H9 (cell line): ENCODE measurements at regions not wholly inside any gene's neighbourhood (a gene's known extent, or its start where the extent isn't known, plus 50 kb on each side); places are given as distances from the start of the nearest gene placed in this dataset.

Experiments used
- DNase-seq: peaks from one replicate; pipeline ENCODE4 v3.0.0-alpha.2; 2017
- H2AFZ ChIP-seq: one replicate; pipeline ENCODE4 v1.6.1; 2013; ENCODE audit warnings: mild to moderate bottlenecking, low read length, control low read depth, moderate library complexity
- H2AK5ac ChIP-seq: 2 replicates; pipeline ENCODE4 v1.6.1; 2013; ENCODE audit warnings: low read length, control low read depth, mixed read lengths; ENCODE audit not compliant: insufficient read length
- H2BK120ac ChIP-seq: one replicate; pipeline ENCODE4 v1.6.1; 2013; ENCODE audit warnings: low read depth, mild to moderate bottlenecking, low read length, control low read depth, inconsistent platforms; ENCODE audit not compliant: poor library complexity, severe bottlenecking
- H2BK12ac ChIP-seq: 2 replicates; pipeline ENCODE4 v1.6.1; 2013; ENCODE audit warnings: low read length, control low read depth, mixed read lengths, low read depth; ENCODE audit not compliant: insufficient read length
- H2BK15ac ChIP-seq: 2 replicates; pipeline ENCODE4 v1.6.1; 2013; ENCODE audit warnings: low read depth, low read length, control low read depth
- H2BK20ac ChIP-seq: one replicate; pipeline ENCODE4 v1.6.1; 2013; ENCODE audit warnings: low read depth, mild to moderate bottlenecking, low read length, control low read depth, inconsistent platforms; ENCODE audit not compliant: poor library complexity, severe bottlenecking
- H2BK5ac ChIP-seq: 2 replicates; pipeline ENCODE4 v1.6.1; 2013; ENCODE audit warnings: low read length, control low read depth, mixed read lengths; ENCODE audit not compliant: insufficient read length
- H3K14ac ChIP-seq: 2 replicates; pipeline ENCODE4 v1.6.1; 2013; ENCODE audit warnings: low read length, control low read depth; ENCODE audit not compliant: insufficient read depth
- H3K18ac ChIP-seq: 2 replicates; pipeline ENCODE4 v1.6.1; 2013; ENCODE audit warnings: low read depth, mild to moderate bottlenecking, mixed read lengths, low read length, control low read depth; ENCODE audit not compliant: insufficient read length
- H3K23ac ChIP-seq: 2 replicates; pipeline ENCODE4 v1.6.1; 2013; ENCODE audit warnings: low read length, control low read depth, mixed read lengths, low read depth; ENCODE audit not compliant: insufficient read length
- H3K23me2 ChIP-seq: 2 replicates; pipeline ENCODE4 v1.6.1; 2013; ENCODE audit warnings: low read depth, mild to moderate bottlenecking, mixed read lengths, low read length, control low read depth; ENCODE audit not compliant: insufficient read length, poor library complexity, severe bottlenecking
- H3K27ac ChIP-seq: 2 replicates; pipeline ENCODE4 v1.5.1; 2013; ENCODE audit warnings: low read length, control low read depth, mixed read lengths, low read depth; ENCODE audit not compliant: insufficient read length
- H3K27me3 ChIP-seq: 2 replicates; pipeline ENCODE4 v1.6.1; 2013; ENCODE audit warnings: low read length, control low read depth, inconsistent platforms; ENCODE audit not compliant: insufficient read depth
- H3K4ac ChIP-seq: 2 replicates; pipeline ENCODE4 v1.6.1; 2013; ENCODE audit warnings: low read depth, mild to moderate bottlenecking, control low read depth, inconsistent platforms, low read length, moderate library complexity
- H3K4me1 ChIP-seq: 2 replicates; pipeline ENCODE4 v1.6.1; 2013; ENCODE audit warnings: low read length, control low read depth, inconsistent platforms; ENCODE audit not compliant: insufficient read depth
- H3K4me2 ChIP-seq: 2 replicates; pipeline ENCODE4 v1.6.1; 2013; ENCODE audit warnings: low read length, control low read depth, mixed read lengths; ENCODE audit not compliant: insufficient read length, insufficient read depth
- H3K56ac ChIP-seq: 2 replicates; pipeline ENCODE4 v1.6.1; 2013; ENCODE audit warnings: low read depth, mild to moderate bottlenecking, mixed read lengths, low read length, control low read depth; ENCODE audit not compliant: insufficient read length
- H3K79me1 ChIP-seq: 2 replicates; pipeline ENCODE4 v1.6.1; 2013; ENCODE audit warnings: low read depth, mild to moderate bottlenecking, moderate library complexity, low read length, control low read depth, inconsistent platforms; ENCODE audit not compliant: insufficient read depth, poor library complexity, severe bottlenecking
- H3K79me2 ChIP-seq: 2 replicates; pipeline ENCODE4 v1.6.1; 2013; ENCODE audit warnings: low read length, control low read depth, inconsistent platforms; ENCODE audit not compliant: insufficient read depth
- H3K9ac ChIP-seq: 2 replicates; pipeline ENCODE4 v1.6.1; 2013; ENCODE audit warnings: low read length, control low read depth, mixed read lengths; ENCODE audit not compliant: insufficient read length; ENCODE audit errors: extremely low read depth
- H3K9me3 ChIP-seq: one replicate; pipeline ENCODE4 v1.6.1; 2013; ENCODE audit warnings: low read depth, low read length, inconsistent platforms; ENCODE audit not compliant: control insufficient read depth
- H3T11ph ChIP-seq: one replicate; pipeline ENCODE4 v1.6.1; 2013; ENCODE audit warnings: mild to moderate bottlenecking, low read length, control low read depth, inconsistent platforms
- H4K20me1 ChIP-seq: one replicate; pipeline ENCODE4 v1.6.1; 2013; ENCODE audit not compliant: control insufficient read depth, insufficient read length, insufficient read depth
- H4K5ac ChIP-seq: 2 replicates; pipeline ENCODE4 v1.6.1; 2013; ENCODE audit warnings: low read depth, mild to moderate bottlenecking, mixed read lengths, low read length, control low read depth; ENCODE audit not compliant: insufficient read length
- H4K8ac ChIP-seq: replicated peaks from 2 replicates; pipeline ENCODE4 v1.6.1; 2013; ENCODE audit warnings: low read length, control low read depth, mixed read lengths, low read depth; ENCODE audit not compliant: insufficient read length
- H4K91ac ChIP-seq: 2 replicates; pipeline ENCODE4 v1.6.1; 2013; ENCODE audit warnings: low read depth, mild to moderate bottlenecking, moderate library complexity, mixed read lengths, low read length, control low read depth; ENCODE audit not compliant: insufficient read length
- H3K27ac Mint-ChIP-seq, 3 experiments: 2 replicates in 2 of 3; 3 replicates in 1 of 3; pipeline ENCODE4 v1.8.0; 2020 to 2021; ENCODE audit warnings: mixed read lengths in 3 of 3, mild to moderate bottlenecking in 1 of 3, moderate library complexity in 1 of 3
- H3K27me3 Mint-ChIP-seq: 2 replicates; pipeline ENCODE4 v1.8.0; 2021; ENCODE audit warnings: low read depth, mild to moderate bottlenecking, moderate library complexity, mixed read lengths
- H3K36me3 Mint-ChIP-seq, 3 experiments: 2 replicates in 2 of 3; 3 replicates in 1 of 3; pipeline ENCODE4 v1.8.0; 2020 to 2021; ENCODE audit warnings: low read depth in 3 of 3, mixed read lengths in 3 of 3; ENCODE audit not compliant: insufficient read depth in 1 of 3
- H3K4me1 Mint-ChIP-seq, 2 experiments: 2 replicates each; pipeline ENCODE4 v1.8.0; 2020; ENCODE audit warnings: mixed read lengths in 2 of 2
- H3K4me3 Mint-ChIP-seq, 2 experiments: 2 replicates in 1 of 2; 3 replicates in 1 of 2; pipeline ENCODE4 v1.8.0; 2020 to 2021; ENCODE audit warnings: mild to moderate bottlenecking in 2 of 2, mixed read lengths in 2 of 2, moderate library complexity in 1 of 2
- H3K9me3 Mint-ChIP-seq, 2 experiments: 2 replicates in 1 of 2; 3 replicates in 1 of 2; pipeline ENCODE4 v1.8.0; 2020; ENCODE audit warnings: mild to moderate bottlenecking in 2 of 2, mixed read lengths in 2 of 2, moderate library complexity in 1 of 2
- CTCF ChIP-seq: fragments of 200-600 bp; sonication (generic); conservative IDR thresholded peaks from 3 replicates; pipeline ENCODE4 v1.8.0; 2021; ENCODE audit warnings: antibody characterized with exemption, mild to moderate bottlenecking
- WGBS: extraction: QIAGEN DNeasy Blood & Tissue Kit; methylation state at CpG from one replicate; pipeline ENCODE4 v1.1.7; 2013; ENCODE audit warnings: missing lambda C conversion rate, low lambda C conversion rate, mixed read lengths; ENCODE audit not compliant: insufficient read length; ENCODE audit errors: extremely low coverage; 5-methylcytosine and 5-hydroxymethylcytosine counted together

DNA sequence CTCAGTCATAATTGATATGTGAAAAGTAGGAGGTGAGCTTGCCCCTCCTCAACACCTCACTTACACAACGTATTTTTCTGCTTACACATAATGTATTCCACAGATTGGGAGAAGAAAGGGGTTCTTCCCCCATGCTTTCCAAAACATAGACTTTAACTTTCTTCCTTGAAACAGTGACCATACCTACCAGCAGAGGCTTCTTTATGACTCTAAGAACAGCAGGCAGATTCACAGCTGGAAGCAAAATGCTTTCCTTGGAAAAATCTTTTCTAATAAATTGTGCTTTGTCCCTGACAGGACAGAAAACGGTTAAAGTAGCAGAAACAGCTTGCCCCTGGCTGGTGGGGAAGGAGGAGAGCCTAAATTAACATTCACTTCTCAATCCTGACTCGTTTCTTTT is 629.1 kb upstream of the IMPG1 start:
- H2AK5ac ChIP-seq = no peak overlapping the region
- H2AFZ ChIP-seq = no peak overlapping the region
- H2BK12ac ChIP-seq = no peak overlapping the region
- no peak overlapping the region for H3K4me3 Mint-ChIP-seq
- no peaks in the 10 kb centered on the region for H3K9me3 ChIP-seq
- H3K4me1 Mint-ChIP-seq = peaks cover 3 to 5% of the 10 kb centered on the region in 2 experiments
- no peaks in the 10 kb centered on the region for H4K20me1 ChIP-seq
- no peaks in the 10 kb centered on the region for H3K23me2 ChIP-seq
- no peak overlapping the region for H4K8ac ChIP-seq
- H3K27ac Mint-ChIP-seq = no peak overlapping the region
- no peaks in the 10 kb centered on the region for H3K27me3 ChIP-seq
- no peak overlapping the region for H3K56ac ChIP-seq
- no peak overlapping the region for H3K27ac ChIP-seq
- no peak overlapping the region for H3K4me2 ChIP-seq
- H2BK15ac ChIP-seq = no peak overlapping the region
- H3K4me1 ChIP-seq = no peaks in the 10 kb centered on the region; the same call in 1 of the 2 replicates
- H3K79me1 ChIP-seq = no peaks in the 10 kb centered on the region
- H3K27me3 Mint-ChIP-seq = peaks cover 10% of the 10 kb centered on the region
- H3K18ac ChIP-seq = no peak overlapping the region
- no peak overlapping the region for H2BK20ac ChIP-seq
- no peak overlapping the region for H2BK5ac ChIP-seq
- WGBS = no CpG with 5 or more reads among the region's 3 CpGs
- DNase-seq = no peak
- H3K23ac ChIP-seq = no peak overlapping the region
- no peak overlapping the region for H3K14ac ChIP-seq
- no peak overlapping the region for H4K91ac ChIP-seq
- no peak overlapping the region for H3K4ac ChIP-seq
- no peak for TF ChIP-seq CTCF
- no peak overlapping the region for H4K5ac ChIP-seq
- H3K9me3 Mint-ChIP-seq = no peaks in the 10 kb centered on the region
- H3K36me3 Mint-ChIP-seq = no peaks in the 10 kb centered on the region; a peak in 1 of 7 replicates
- H2BK120ac ChIP-seq = no peak overlapping the region
- H3T11ph ChIP-seq = no peak overlapping the region
- H3K9ac ChIP-seq = no peak overlapping the region
- no peaks in the 10 kb centered on the region for H3K79me2 ChIP-seq
